ENCODE measurements at regions not wholly inside any gene's neighbourhood (a gene's known extent, or its start where the extent isn't known, plus 50 kb on each side); places are given as distances from the start of the nearest gene placed in this dataset.
A peak's percentile ranks its signal among the peaks of the same experiment; 100 is the strongest.

GRCh38 chr12:67018105-67018504 is 251.1 kb upstream of the CAND1 start:
- WGBS: 98% methylated on average over 5 of the region's 5 CpGs
- H3K4me1 ChIP-seq (ENCODE audit: control insufficient read depth in 2 of 2, insufficient read depth in 2 of 2, low read length in 2 of 2): no peaks in the 10 kb centered on the region
- no peaks in the 10 kb centered on the region for H3K27me3 ChIP-seq (ENCODE audit: control insufficient read depth in 2 of 2, insufficient read depth in 1 of 2, low read length in 1 of 2)
- no peaks in the 10 kb centered on the region for H3K9me3 ChIP-seq (ENCODE audit: control insufficient read depth in 2 of 2, insufficient read depth in 1 of 2, low read length in 1 of 2)
- no peaks in the 10 kb centered on the region for H3K36me3 ChIP-seq (ENCODE audit: control insufficient read depth in 2 of 2, insufficient read depth in 2 of 2, low read length in 1 of 2)
- no peak for DNase-seq (ENCODE audit: low read depth in 6 of 9, low spot score in 9 of 9)
- H3K4me3 ChIP-seq (ENCODE audit: low read length in 2 of 2): no peak overlapping the region
- no peak overlapping the region for H3K27ac ChIP-seq (ENCODE audit: low read depth in 1 of 2, low read length in 1 of 2)

GRCh38 chr12:67019070-67019469 is 250.1 kb upstream of the CAND1 start:
- DNase-seq (ENCODE audit: low read depth in 6 of 9, low spot score in 9 of 9): no peak
- H3K4me3 ChIP-seq (ENCODE audit: low read length in 2 of 2): no peak overlapping the region
- H3K4me1 ChIP-seq (ENCODE audit: control insufficient read depth in 2 of 2, insufficient read depth in 2 of 2, low read length in 2 of 2): no peaks in the 10 kb centered on the region
- H3K36me3 ChIP-seq (ENCODE audit: control insufficient read depth in 2 of 2, insufficient read depth in 2 of 2, low read length in 1 of 2): no peaks in the 10 kb centered on the region
- WGBS: 89% methylated on average over 10 of the region's 10 CpGs
- no peak overlapping the region for H3K27ac ChIP-seq (ENCODE audit: low read depth in 1 of 2, low read length in 1 of 2)
- H3K9me3 ChIP-seq (ENCODE audit: control insufficient read depth in 2 of 2, insufficient read depth in 1 of 2, low read length in 1 of 2): no peaks in the 10 kb centered on the region
- no peaks in the 10 kb centered on the region for H3K27me3 ChIP-seq (ENCODE audit: control insufficient read depth in 2 of 2, insufficient read depth in 1 of 2, low read length in 1 of 2)

GRCh38 chr12:67025543-67026114 is 243.5 kb upstream of the CAND1 start:
- WGBS: 35% methylated on average over 7 of the region's 7 CpGs
- H3K9me3 ChIP-seq (ENCODE audit: control insufficient read depth in 2 of 2, insufficient read depth in 1 of 2, low read length in 1 of 2): no peaks in the 10 kb centered on the region
- no peak overlapping the region for H3K4me3 ChIP-seq (ENCODE audit: low read length in 2 of 2)
- H3K36me3 ChIP-seq (ENCODE audit: control insufficient read depth in 2 of 2, insufficient read depth in 2 of 2, low read length in 1 of 2): no peaks in the 10 kb centered on the region
- peak in 7 of 9 donors; percentile 5 to 60 (median 29) for DNase-seq (ENCODE audit: low read depth in 6 of 9, low spot score in 9 of 9)
- H3K27me3 ChIP-seq (ENCODE audit: control insufficient read depth in 2 of 2, insufficient read depth in 1 of 2, low read length in 1 of 2): no peaks in the 10 kb centered on the region
- H3K4me1 ChIP-seq (ENCODE audit: control insufficient read depth in 2 of 2, insufficient read depth in 2 of 2, low read length in 2 of 2): no peaks in the 10 kb centered on the region
- no peak overlapping the region for H3K27ac ChIP-seq (ENCODE audit: low read depth in 1 of 2, low read length in 1 of 2)

GRCh38 chr12:67026487-67027246 is 242.5 kb upstream of the CAND1 start:
- Histone ChIP-seq H3K36me3 (ENCODE audit: control insufficient read depth in 2 of 2, insufficient read depth in 2 of 2, low read length in 1 of 2) (no peaks in the 10 kb centered on the region), H3K27me3 (ENCODE audit: control insufficient read depth in 2 of 2, insufficient read depth in 1 of 2, low read length in 1 of 2) (no peaks in the 10 kb centered on the region), H3K27ac (ENCODE audit: low read depth in 1 of 2, low read length in 1 of 2) (no peak overlapping the region), H3K9me3 (ENCODE audit: control insufficient read depth in 2 of 2, insufficient read depth in 1 of 2, low read length in 1 of 2) (no peaks in the 10 kb centered on the region), H3K4me3 (ENCODE audit: low read length in 2 of 2) (no peak overlapping the region), H3K4me1 (ENCODE audit: control insufficient read depth in 2 of 2, insufficient read depth in 2 of 2, low read length in 2 of 2) (no peaks in the 10 kb centered on the region)
- no peak for DNase-seq (ENCODE audit: low read depth in 6 of 9, low spot score in 9 of 9)
- 96% methylated on average over 5 of the region's 5 CpGs for WGBS

- H3K27me3 ChIP-seq (ENCODE audit: control insufficient read depth in 2 of 2, insufficient read depth in 1 of 2, low read length in 1 of 2): no peaks in the 10 kb centered on the region
- H3K4me3 ChIP-seq (ENCODE audit: low read length in 2 of 2): no peak overlapping the region
- DNase-seq (ENCODE audit: low read depth in 6 of 9, low spot score in 9 of 9): no peak
- no peaks in the 10 kb centered on the region for H3K4me1 ChIP-seq (ENCODE audit: control insufficient read depth in 2 of 2, insufficient read depth in 2 of 2, low read length in 2 of 2)
- H3K36me3 ChIP-seq (ENCODE audit: control insufficient read depth in 2 of 2, insufficient read depth in 2 of 2, low read length in 1 of 2): no peaks in the 10 kb centered on the region
- H3K27ac ChIP-seq (ENCODE audit: low read depth in 1 of 2, low read length in 1 of 2): no peak overlapping the region
- WGBS: 86% methylated on average over 2 of the region's 2 CpGs
- no peaks in the 10 kb centered on the region for H3K9me3 ChIP-seq (ENCODE audit: control insufficient read depth in 2 of 2, insufficient read depth in 1 of 2, low read length in 1 of 2)
These were observed 240.6 kb upstream of the CAND1 start for GRCh38 chr12:67028529-67028928.

- 84% methylated on average over 7 of the region's 7 CpGs for WGBS
- Histone ChIP-seq H3K36me3 (ENCODE audit: control insufficient read depth in 2 of 2, insufficient read depth in 2 of 2, low read length in 1 of 2) (no peaks in the 10 kb centered on the region), H3K4me3 (ENCODE audit: low read length in 2 of 2) (no peak overlapping the region), H3K27me3 (ENCODE audit: control insufficient read depth in 2 of 2, insufficient read depth in 1 of 2, low read length in 1 of 2) (no peaks in the 10 kb centered on the region), H3K27ac (ENCODE audit: low read depth in 1 of 2, low read length in 1 of 2) (no peak overlapping the region), H3K4me1 (ENCODE audit: control insufficient read depth in 2 of 2, insufficient read depth in 2 of 2, low read length in 2 of 2) (no peaks in the 10 kb centered on the region), H3K9me3 (ENCODE audit: control insufficient read depth in 2 of 2, insufficient read depth in 1 of 2, low read length in 1 of 2) (no peaks in the 10 kb centered on the region)
- no peak for DNase-seq (ENCODE audit: low read depth in 6 of 9, low spot score in 9 of 9)
These were observed 234.9 kb upstream of the CAND1 start for GRCh38 chr12:67034110-67034879.

GRCh38 chr12:67035121-67035520 is 234.0 kb upstream of the CAND1 start:
- Histone ChIP-seq H3K27me3 (ENCODE audit: control insufficient read depth in 2 of 2, insufficient read depth in 1 of 2, low read length in 1 of 2) (no peaks in the 10 kb centered on the region), H3K4me3 (ENCODE audit: low read length in 2 of 2) (no peak overlapping the region), H3K9me3 (ENCODE audit: control insufficient read depth in 2 of 2, insufficient read depth in 1 of 2, low read length in 1 of 2) (no peaks in the 10 kb centered on the region), H3K4me1 (ENCODE audit: control insufficient read depth in 2 of 2, insufficient read depth in 2 of 2, low read length in 2 of 2) (no peaks in the 10 kb centered on the region), H3K27ac (ENCODE audit: low read depth in 1 of 2, low read length in 1 of 2) (no peak overlapping the region), H3K36me3 (ENCODE audit: control insufficient read depth in 2 of 2, insufficient read depth in 2 of 2, low read length in 1 of 2) (no peaks in the 10 kb centered on the region)
- 88% methylated on average over 5 of the region's 5 CpGs for WGBS
- no peak for DNase-seq (ENCODE audit: low read depth in 6 of 9, low spot score in 9 of 9)

GRCh38 chr12:67038486-67038885 is 230.7 kb upstream of the CAND1 start:
- H3K36me3 ChIP-seq (ENCODE audit: control insufficient read depth in 2 of 2, insufficient read depth in 2 of 2, low read length in 1 of 2): no peaks in the 10 kb centered on the region
- 96% methylated on average over 2 of the region's 2 CpGs for WGBS
- DNase-seq (ENCODE audit: low read depth in 6 of 9, low spot score in 9 of 9): no peak
- no peaks in the 10 kb centered on the region for H3K4me1 ChIP-seq (ENCODE audit: control insufficient read depth in 2 of 2, insufficient read depth in 2 of 2, low read length in 2 of 2)
- peaks cover 0 to 2% of the 10 kb centered on the region in 2 donors for H3K27me3 ChIP-seq (ENCODE audit: control insufficient read depth in 2 of 2, insufficient read depth in 1 of 2, low read length in 1 of 2)
- H3K4me3 ChIP-seq (ENCODE audit: low read length in 2 of 2): no peak overlapping the region
- no peaks in the 10 kb centered on the region for H3K9me3 ChIP-seq (ENCODE audit: control insufficient read depth in 2 of 2, insufficient read depth in 1 of 2, low read length in 1 of 2)
- H3K27ac ChIP-seq (ENCODE audit: low read depth in 1 of 2, low read length in 1 of 2): no peak overlapping the region

Data from thymus (tissue), 11 donors.